ENCODE measurements at regions not wholly inside any gene's neighbourhood (a gene's known extent, or its start where the extent isn't known, plus 50 kb on each side); places are given as distances from the start of the nearest gene placed in this dataset.

DNA sequence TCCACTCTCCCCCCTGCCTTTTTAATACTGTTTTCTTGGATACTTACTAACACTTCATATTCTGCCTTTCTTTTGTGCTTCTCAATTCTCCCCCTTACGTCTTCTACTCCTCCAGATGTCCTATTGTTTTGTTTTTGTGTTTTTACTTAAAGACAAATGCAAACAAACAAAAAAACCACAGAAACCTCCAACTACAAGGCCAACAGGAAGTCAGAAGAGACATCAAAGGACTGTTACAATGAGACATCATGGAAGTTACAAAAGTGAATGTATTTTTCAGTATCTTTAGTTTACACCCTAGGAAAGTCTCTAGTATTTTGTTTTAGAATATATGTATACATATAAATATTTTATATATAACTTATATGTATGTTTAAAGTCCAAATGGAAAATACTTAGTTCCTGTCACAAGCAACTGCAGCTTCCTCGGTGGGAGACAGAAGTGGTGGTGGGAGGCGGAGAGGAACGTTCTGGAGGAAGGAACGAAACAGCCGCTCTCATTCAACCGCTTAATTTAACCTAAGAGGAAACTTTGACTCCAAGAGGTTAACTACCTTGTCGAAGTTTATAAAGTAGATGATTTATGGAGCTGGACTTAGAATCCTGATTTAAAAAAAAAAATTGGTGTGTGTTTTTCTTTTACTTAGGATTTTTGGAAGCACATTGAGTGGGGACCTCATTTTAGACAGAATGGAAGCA lies 168.9 kb upstream of the PDE10A start:
- Histone ChIP-seq H3K27me3 (ENCODE audit: control insufficient read depth in 2 of 2, insufficient read depth in 2 of 2, low read length in 2 of 2) (no peaks in the 10 kb centered on the region), H3K9me1 (replicated peaks; ENCODE audit: control insufficient read depth, extremely low read depth, insufficient read depth, low read length) (no peaks in the 10 kb centered on the region), H3K9me3 (replicated peaks; ENCODE audit: control insufficient read depth, insufficient read depth, low read length) (no peaks in the 10 kb centered on the region), H3K4me2 (ENCODE audit: insufficient read depth, low read length) (no peak overlapping the region), H2AFZ (ENCODE audit: low read depth, low read length) (no peak overlapping the region), H3K9ac (replicated peaks; ENCODE audit: extremely low read depth, insufficient read depth, low read length) (no peak overlapping the region), H3K79me2 (ENCODE audit: control insufficient read depth, insufficient read depth, low read length) (no peaks in the 10 kb centered on the region), H3K4me1 (ENCODE audit: control insufficient read depth, extremely low read depth, insufficient read depth, low read length) (no peaks in the 10 kb centered on the region), H3K36me3 (ENCODE audit: control insufficient read depth in 2 of 2, extremely low read depth in 1 of 2, insufficient read depth in 2 of 2, low read length in 2 of 2) (no peaks in the 10 kb centered on the region), H4K20me1 (replicated peaks; ENCODE audit: control insufficient read depth, extremely low read depth, insufficient read depth, low read length) (no peaks in the 10 kb centered on the region), H3K27ac (ENCODE audit: insufficient read depth, low read depth, low read length) (no peak overlapping the region), H3K4me3 (replicated peaks in 1 of 3; ENCODE audit: insufficient read depth in 1 of 3, low read depth in 1 of 3, low read length in 3 of 3) (no peak overlapping the region)
- TF ChIP-seq MYC (IDR thresholded peaks at IDR 0.05; ENCODE audit: low read depth, low read length): no peak
- TF ChIP-seq CTCF (IDR thresholded peaks at IDR 0.05; ENCODE audit: extremely low read depth in 1 of 2, insufficient read depth in 1 of 2, low read depth in 1 of 2, low read length in 2 of 2): no peak
- TF ChIP-seq JUN (IDR thresholded peaks at IDR 0.05; ENCODE audit: borderline replicate concordance, insufficient read depth, insufficient read length, low read depth): no peak
- TF ChIP-seq POLR2A (IDR thresholded peaks at IDR 0.05; ENCODE audit: low read depth, low read length): no peak
- TF ChIP-seq POLR2AphosphoS5 (IDR thresholded peaks at IDR 0.05; ENCODE audit: insufficient read depth, low read depth, low read length): no peak
- dilution Hi-C loops (cut with MboI; ENCODE audit: extremely low pct_ligation_motif_present, low sequenced_read_pairs) (no loop called here), intact Hi-C loops (cut with micrococcal nuclease) (no loop called here)
- ChIA-PET CTCF (interaction anchor here (0.6 to 1.4 kb wide), 2 partner anchors 50 to 392 kb away, joined by 3 read pairs; no protein-coding TSS in a partner anchor), POLR2A (no interaction called here)
- no peak for DNase-seq (ENCODE audit: low read depth, low spot score)
- no peak for FAIRE-seq
- no TSS peak for BruUV-seq (replicated peaks)

- CTCF ChIA-PET: interaction anchor here (0.7 kb wide), 1 partner anchor 101 kb away, joined by 3 read pairs; no protein-coding TSS in a partner anchor
- FAIRE-seq: no peak
- POLR2A ChIA-PET: no interaction called here
- H3K9ac ChIP-seq (replicated peaks; ENCODE audit: extremely low read depth, insufficient read depth, low read length): no peak overlapping the region
- no peaks in the 10 kb centered on the region for H3K9me3 ChIP-seq (replicated peaks; ENCODE audit: control insufficient read depth, insufficient read depth, low read length)
- no peak overlapping the region for H3K4me3 ChIP-seq (replicated peaks in 1 of 3; ENCODE audit: insufficient read depth in 1 of 3, low read depth in 1 of 3, low read length in 3 of 3)
- no peaks in the 10 kb centered on the region for H4K20me1 ChIP-seq (replicated peaks; ENCODE audit: control insufficient read depth, extremely low read depth, insufficient read depth, low read length)
- intact Hi-C loops (cut with micrococcal nuclease): no loop called here
- TF ChIP-seq GATA2 (IDR thresholded peaks at IDR 0.05; ENCODE audit: insufficient read depth, insufficient read length, low read depth, low read length) (no peak), EZH2 (IDR thresholded peaks at IDR 0.05; ENCODE audit: borderline replicate concordance, low read depth, low read length, severe bottlenecking) (no peak), POLR2AphosphoS5 (IDR thresholded peaks at IDR 0.05; ENCODE audit: insufficient read depth, low read depth, low read length) (no peak), MYC (IDR thresholded peaks at IDR 0.05; ENCODE audit: low read depth, low read length) (no peak)
- H3K9me1 ChIP-seq (replicated peaks; ENCODE audit: control insufficient read depth, extremely low read depth, insufficient read depth, low read length): no peaks in the 10 kb centered on the region
- no peaks in the 10 kb centered on the region for H3K79me2 ChIP-seq (ENCODE audit: control insufficient read depth, insufficient read depth, low read length)
- DNase-seq (ENCODE audit: low read depth, low spot score): no peak
- H3K27ac ChIP-seq (ENCODE audit: insufficient read depth, low read depth, low read length): no peak overlapping the region
- no peak overlapping the region for H3K4me2 ChIP-seq (ENCODE audit: insufficient read depth, low read length)
- H3K4me1 ChIP-seq (ENCODE audit: control insufficient read depth, extremely low read depth, insufficient read depth, low read length): no peaks in the 10 kb centered on the region
- H3K27me3 ChIP-seq (ENCODE audit: control insufficient read depth in 2 of 2, insufficient read depth in 2 of 2, low read length in 2 of 2): no peaks in the 10 kb centered on the region
- H2AFZ ChIP-seq (ENCODE audit: low read depth, low read length): no peak overlapping the region
- no TSS peak for BruUV-seq (replicated peaks)
- no peaks in the 10 kb centered on the region for H3K36me3 ChIP-seq (ENCODE audit: control insufficient read depth in 2 of 2, extremely low read depth in 1 of 2, insufficient read depth in 2 of 2, low read length in 2 of 2)
- dilution Hi-C loops (cut with MboI; ENCODE audit: extremely low pct_ligation_motif_present, low sequenced_read_pairs): no loop called here
These were observed 167.7 kb upstream of the PDE10A start for GRCh38 chr6:165830761-165831160.

Measured in endothelial cell of umbilical vein (primary cell).